HepG2 (cell line): ENCODE measurements at regions not wholly inside any gene's neighbourhood (a gene's known extent, or its start where the extent isn't known, plus 50 kb on each side); places are given as distances from the start of the nearest gene placed in this dataset.

Experiments
- CHCHD3 ChIP-seq: sonication (generic); formaldehyde crosslinking; IDR thresholded peaks from 2 replicates; pipeline ENCODE4 v1.8.0; 2022; ENCODE audit warnings: mild to moderate bottlenecking, missing genetic modification reagents, moderate library complexity
- ETV6 ChIP-seq: sonication (generic); formaldehyde crosslinking; conservative IDR thresholded peaks from 2 replicates; pipeline ENCODE4 v1.4.0; 2020; ENCODE audit warnings: missing genetic modification reagents
- HCFC1 ChIP-seq: fragments of 150-350 bp; IDR thresholded peaks from 2 replicates; pipeline ENCODE4 v1.6.1; 2014; ENCODE audit warnings: low read depth, low read length
- JUN ChIP-seq: sonication (generic); formaldehyde crosslinking; IDR thresholded peaks from 2 replicates; pipeline ENCODE4 v1.4.0; 2020; ENCODE audit warnings: mild to moderate bottlenecking, missing genetic modification reagents
- KDM4B ChIP-seq: sonication (generic); formaldehyde crosslinking; IDR thresholded peaks from 2 replicates; pipeline ENCODE4 v1.4.0; 2020; ENCODE audit warnings: missing genetic modification reagents
- PCBP1 ChIP-seq: fragments of 200-400 bp; formaldehyde crosslinking; IDR thresholded peaks from 2 replicates; pipeline ENCODE4 v1.6.1; 2017; ENCODE audit warnings: mild to moderate bottlenecking, low read depth, low read length, borderline replicate concordance
- RFXANK ChIP-seq: IDR thresholded peaks from 2 replicates; pipeline ENCODE4 v1.6.1; 2016
- TCF7L2 ChIP-seq: IDR thresholded peaks from 2 replicates; pipeline ENCODE4 v1.6.1; 2011; ENCODE audit warnings: mild to moderate bottlenecking, low read depth, low read length, moderate library complexity
- YY1 ChIP-seq: IDR thresholded peaks from 2 replicates; pipeline ENCODE4 v1.6.1; 2011; ENCODE audit warnings: low read length, low read depth, moderate library complexity, mild to moderate bottlenecking; ENCODE audit not compliant: insufficient read depth, insufficient replicate concordance
- ZNF772 ChIP-seq: sonication (generic); formaldehyde crosslinking; IDR thresholded peaks from 2 replicates; pipeline ENCODE4 v1.5.0; 2020; ENCODE audit warnings: mild to moderate bottlenecking, missing genetic modification reagents
- TF ChIP-seq, protein P1 (sequence below), 2 experiments: IDR thresholded peaks; 2 replicates each; pipeline ENCODE4 v1.6.1; 2011 to 2012; ENCODE audit warnings: low read length in 2 of 2, borderline replicate concordance in 1 of 2, low read depth in 1 of 2, mild to moderate bottlenecking in 1 of 2, moderate library complexity in 1 of 2
- TF ChIP-seq, protein P2 (sequence below): conservative IDR thresholded peaks from 2 replicates; pipeline ENCODE4 v1.6.1; 2018; ENCODE audit warnings: missing genetic modification reagents
- TF ChIP-seq, protein P3 (sequence below): sonication (generic); formaldehyde crosslinking; IDR thresholded peaks from 2 replicates; pipeline ENCODE4 v1.4.0; 2020; ENCODE audit warnings: missing genetic modification reagents, borderline replicate concordance

DNA sequence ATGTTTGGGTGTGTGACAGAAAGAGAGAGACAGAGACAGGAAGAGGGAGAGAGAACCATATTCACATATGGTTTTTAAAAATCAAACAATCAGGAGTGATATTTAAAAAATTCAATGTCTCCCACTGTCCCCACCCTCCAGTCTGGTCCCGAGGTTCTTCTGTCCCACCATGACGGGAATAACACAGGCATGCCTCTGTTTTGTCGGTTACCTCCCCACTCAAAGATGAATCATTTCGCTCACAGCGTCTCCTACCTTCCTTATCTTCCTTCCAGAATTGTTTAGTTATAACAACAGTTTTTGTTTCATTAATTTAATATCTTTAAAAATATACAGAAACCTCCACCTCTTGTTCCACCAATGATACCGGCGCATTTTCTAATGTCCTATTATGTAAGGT is 113.0 kb downstream of the KCNF1 start:
- TF ChIP-seq TCF7L2 (no peak), ZNF772 (CRISPR knock-in tag) (no peak), CHCHD3 (no peak), RFXANK (CRISPR knock-in tag) (no peak), PCBP1 (no peak), HCFC1 (no peak), ETV6 (CRISPR knock-in tag) (no peak), JUN (CRISPR knock-in tag) (no peak), YY1 (no peak), KDM4B (no peak)
- TF ChIP-seq, protein P1, sequence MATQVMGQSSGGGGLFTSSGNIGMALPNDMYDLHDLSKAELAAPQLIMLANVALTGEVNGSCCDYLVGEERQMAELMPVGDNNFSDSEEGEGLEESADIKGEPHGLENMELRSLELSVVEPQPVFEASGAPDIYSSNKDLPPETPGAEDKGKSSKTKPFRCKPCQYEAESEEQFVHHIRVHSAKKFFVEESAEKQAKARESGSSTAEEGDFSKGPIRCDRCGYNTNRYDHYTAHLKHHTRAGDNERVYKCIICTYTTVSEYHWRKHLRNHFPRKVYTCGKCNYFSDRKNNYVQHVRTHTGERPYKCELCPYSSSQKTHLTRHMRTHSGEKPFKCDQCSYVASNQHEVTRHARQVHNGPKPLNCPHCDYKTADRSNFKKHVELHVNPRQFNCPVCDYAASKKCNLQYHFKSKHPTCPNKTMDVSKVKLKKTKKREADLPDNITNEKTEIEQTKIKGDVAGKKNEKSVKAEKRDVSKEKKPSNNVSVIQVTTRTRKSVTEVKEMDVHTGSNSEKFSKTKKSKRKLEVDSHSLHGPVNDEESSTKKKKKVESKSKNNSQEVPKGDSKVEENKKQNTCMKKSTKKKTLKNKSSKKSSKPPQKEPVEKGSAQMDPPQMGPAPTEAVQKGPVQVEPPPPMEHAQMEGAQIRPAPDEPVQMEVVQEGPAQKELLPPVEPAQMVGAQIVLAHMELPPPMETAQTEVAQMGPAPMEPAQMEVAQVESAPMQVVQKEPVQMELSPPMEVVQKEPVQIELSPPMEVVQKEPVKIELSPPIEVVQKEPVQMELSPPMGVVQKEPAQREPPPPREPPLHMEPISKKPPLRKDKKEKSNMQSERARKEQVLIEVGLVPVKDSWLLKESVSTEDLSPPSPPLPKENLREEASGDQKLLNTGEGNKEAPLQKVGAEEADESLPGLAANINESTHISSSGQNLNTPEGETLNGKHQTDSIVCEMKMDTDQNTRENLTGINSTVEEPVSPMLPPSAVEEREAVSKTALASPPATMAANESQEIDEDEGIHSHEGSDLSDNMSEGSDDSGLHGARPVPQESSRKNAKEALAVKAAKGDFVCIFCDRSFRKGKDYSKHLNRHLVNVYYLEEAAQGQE (IDR thresholded peaks at IDR 0.05; ENCODE audit: borderline replicate concordance in 1 of 2, low read depth in 1 of 2, low read length in 2 of 2): no peak
- TF ChIP-seq, protein P2, sequence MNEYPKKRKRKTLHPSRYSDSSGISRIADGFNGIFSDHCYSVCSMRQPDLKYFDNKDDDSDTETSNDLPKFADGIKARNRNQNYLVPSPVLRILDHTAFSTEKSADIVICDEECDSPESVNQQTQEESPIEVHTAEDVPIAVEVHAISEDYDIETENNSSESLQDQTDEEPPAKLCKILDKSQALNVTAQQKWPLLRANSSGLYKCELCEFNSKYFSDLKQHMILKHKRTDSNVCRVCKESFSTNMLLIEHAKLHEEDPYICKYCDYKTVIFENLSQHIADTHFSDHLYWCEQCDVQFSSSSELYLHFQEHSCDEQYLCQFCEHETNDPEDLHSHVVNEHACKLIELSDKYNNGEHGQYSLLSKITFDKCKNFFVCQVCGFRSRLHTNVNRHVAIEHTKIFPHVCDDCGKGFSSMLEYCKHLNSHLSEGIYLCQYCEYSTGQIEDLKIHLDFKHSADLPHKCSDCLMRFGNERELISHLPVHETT (CRISPR knock-in tag): no peak
- TF ChIP-seq, protein P3, sequence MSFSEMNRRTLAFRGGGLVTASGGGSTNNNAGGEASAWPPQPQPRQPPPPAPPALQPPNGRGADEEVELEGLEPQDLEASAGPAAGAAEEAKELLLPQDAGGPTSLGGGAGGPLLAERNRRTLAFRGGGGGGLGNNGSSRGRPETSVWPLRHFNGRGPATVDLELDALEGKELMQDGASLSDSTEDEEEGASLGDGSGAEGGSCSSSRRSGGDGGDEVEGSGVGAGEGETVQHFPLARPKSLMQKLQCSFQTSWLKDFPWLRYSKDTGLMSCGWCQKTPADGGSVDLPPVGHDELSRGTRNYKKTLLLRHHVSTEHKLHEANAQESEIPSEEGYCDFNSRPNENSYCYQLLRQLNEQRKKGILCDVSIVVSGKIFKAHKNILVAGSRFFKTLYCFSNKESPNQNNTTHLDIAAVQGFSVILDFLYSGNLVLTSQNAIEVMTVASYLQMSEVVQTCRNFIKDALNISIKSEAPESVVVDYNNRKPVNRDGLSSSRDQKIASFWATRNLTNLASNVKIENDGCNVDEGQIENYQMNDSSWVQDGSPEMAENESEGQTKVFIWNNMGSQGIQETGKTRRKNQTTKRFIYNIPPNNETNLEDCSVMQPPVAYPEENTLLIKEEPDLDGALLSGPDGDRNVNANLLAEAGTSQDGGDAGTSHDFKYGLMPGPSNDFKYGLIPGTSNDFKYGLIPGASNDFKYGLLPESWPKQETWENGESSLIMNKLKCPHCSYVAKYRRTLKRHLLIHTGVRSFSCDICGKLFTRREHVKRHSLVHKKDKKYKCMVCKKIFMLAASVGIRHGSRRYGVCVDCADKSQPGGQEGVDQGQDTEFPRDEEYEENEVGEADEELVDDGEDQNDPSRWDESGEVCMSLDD (CRISPR knock-in tag): no peak
